GM19463 (cell line): ENCODE measurements at regions not wholly inside any gene's neighbourhood (a gene's known extent, or its start where the extent isn't known, plus 50 kb on each side); places are given as distances from the start of the nearest gene placed in this dataset.
A peak's percentile ranks its signal among the peaks of the same experiment; 100 is the strongest.
"Not testable (repeated sequence)": the region's sequence is repeated elsewhere in the genome, so short reads cannot be mapped to it uniquely, and the experiment has no call there.

ENCODE experiments used
- ATAC-seq: cut with Tn5 transposase; IDR thresholded peaks from one replicate; pipeline ENCODE4 v1.9.1; 2021; ENCODE audit warnings: mild to moderate bottlenecking, moderate library complexity; ENCODE audit not compliant: unreplicated experiment

DNA sequence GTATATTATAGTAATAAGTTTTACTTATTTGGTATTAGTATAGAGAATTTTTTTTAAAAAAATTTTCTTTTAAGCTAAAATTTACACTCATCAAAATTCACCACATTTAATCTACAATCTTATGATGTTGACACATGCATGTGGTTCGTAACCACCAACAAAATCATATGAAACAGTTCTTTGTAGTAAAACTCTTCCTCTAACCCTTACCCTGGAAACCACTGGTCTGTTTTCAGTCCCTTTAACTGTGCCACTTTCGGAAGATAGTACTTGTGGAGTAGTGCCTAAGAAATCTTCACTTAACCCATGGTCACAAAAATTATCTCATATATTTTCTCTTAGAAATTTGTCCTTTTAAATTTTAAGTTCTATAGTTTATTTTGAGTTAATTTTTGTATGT lies 1498.8 kb downstream of the MAT2B start:
- ATAC-seq = no peak

DNA sequence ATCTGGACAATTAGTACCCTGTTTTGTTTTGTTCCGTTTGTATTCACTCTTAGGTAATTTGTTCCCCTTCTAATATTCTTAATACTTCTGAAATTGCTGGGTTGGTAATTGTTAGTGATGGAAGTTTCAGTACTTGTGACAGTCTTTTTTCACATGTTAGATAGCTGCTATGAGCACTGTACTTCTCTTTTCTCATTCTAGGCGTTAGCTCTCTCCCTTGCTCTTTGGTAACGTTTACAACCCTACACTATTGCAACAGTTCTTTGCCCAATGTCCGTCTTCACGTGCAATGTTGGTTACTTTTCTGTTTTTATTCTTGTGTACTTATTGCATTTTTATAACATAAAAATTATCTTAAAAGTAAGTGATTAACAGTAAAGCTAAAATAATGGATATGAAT lies 1509.0 kb downstream of the MAT2B start:
- no peak for ATAC-seq

DNA sequence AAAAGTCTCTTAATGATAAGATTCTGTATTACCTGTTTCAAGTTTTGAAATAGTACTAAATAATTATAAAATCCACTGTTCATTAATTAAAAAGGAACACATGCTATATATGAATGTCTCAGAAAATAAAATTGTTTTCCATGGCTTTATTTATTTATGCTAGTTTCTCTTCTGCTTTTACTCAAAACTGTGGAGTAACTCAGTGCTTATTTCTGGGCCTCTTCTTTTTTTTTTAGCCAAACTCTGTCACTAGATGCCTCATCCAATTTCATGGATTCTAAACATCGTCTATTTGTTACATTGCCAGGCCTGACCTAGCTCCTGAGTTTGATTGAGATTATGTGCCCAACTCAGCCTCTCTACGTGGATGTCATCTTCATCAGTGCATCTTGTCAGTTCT lies 1509.7 kb downstream of the MAT2B start:
- no peak for ATAC-seq

DNA sequence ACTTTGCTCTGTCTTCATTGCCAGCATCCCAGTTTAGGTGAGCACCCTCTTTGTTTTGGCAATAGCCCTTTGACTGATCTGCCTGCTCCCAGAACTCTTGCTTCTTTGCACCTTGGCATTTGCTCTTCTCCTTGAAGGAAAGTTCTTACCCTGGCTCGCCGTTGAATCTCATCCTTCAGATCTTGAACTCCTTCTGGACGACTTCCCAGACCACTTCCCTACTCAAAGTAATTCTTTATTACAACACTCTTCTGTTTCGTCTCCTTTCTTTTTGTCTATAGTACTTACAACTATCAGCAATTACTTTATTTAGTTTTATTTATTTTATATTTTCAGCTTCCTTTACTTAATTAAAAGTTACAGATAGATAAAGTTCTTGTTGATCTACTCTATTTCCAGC lies 1510.1 kb downstream of the MAT2B start:
- ATAC-seq = no peak

DNA sequence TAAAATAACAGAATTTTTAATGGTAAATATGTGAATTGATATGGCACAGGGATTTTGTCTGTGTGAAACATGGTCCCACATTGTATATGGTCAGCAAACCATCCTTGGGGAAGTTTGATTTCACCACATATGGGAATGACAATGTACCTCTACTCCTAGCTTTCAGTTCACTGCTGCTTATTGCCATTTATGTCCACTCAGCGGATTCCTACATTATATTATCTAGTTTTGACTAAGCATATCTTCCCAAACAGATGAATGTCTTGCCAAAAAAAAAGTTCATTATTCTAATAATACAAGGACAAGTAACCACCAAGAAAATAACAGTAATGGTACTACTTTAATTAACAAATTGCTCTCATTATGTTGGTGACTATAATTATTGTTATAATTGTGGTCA lies 1521.6 kb downstream of the MAT2B start:
- ATAC-seq = no peak

DNA sequence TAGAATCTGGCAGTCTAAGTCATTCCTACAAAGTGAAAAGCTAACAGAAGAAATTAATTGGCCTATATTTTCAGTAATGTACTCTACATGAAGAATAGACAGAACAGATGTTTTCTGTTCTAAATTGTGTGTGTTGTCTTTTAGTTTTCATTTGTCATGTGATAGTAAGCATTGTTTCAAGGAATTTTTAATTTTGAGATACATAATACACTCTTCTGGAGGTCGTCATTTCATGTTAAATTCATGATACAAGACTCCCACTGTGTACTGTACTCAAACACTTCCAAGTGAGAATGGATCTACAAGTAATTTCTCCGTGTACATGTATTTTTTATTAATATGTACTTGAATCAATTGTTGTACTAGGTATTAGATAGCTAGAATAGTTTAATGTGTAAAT lies 1522.9 kb downstream of the MAT2B start:
- no peak for ATAC-seq

DNA sequence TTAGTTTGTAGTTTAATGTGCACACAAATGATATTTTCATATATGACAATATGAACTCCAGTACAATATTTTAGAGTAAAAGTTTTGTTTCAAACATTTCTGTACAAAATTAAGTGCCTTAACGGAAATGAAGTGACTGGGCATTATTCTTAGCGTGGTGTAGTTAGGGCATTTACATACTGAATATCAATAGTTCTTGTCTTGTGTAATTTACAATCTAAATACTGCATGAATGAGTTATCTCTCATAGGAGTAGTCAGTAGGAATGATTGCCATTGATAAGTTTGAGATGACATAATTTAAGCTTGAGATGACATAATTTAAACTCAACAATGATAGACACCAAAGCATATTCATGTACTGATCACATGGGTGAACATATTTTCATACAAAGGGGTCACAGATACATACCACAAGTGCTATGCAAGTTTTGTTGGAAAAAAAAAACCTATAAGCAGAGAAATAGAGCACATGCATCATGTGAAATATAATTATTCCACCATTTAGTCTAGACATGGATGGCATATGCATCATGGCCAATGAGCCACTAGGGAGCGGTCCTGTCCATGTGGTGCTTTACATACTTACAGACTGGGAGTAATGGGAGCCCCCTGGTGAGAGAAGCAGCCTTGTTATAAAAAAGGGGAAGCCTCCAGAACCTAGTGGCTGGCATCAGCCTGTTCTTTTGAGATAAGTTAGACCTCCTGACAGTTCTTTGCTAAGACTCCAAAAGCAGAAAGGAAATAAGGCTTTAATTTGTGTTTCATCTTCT lies 1523.9 kb downstream of the MAT2B start:
- ATAC-seq = peak; percentile 47

DNA sequence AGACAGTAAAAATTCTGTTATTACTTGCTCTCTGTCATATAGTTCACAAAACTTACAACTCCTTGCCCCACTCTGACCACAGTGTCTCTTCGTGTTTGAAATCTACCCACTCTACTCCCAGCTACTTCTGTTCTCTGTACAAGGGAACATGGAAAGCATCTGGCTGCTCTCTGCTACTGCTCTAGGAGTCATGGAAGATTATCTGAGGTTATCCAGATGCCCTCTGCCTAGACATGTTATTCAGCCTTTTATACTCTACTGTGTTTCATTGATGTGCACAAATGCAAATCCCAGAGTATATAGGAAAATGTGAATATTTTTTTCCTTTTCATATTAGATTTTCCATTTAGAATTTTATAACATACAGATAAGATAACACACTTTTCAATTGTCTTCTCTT lies 1525.6 kb downstream of the MAT2B start:
- no peak for ATAC-seq

DNA sequence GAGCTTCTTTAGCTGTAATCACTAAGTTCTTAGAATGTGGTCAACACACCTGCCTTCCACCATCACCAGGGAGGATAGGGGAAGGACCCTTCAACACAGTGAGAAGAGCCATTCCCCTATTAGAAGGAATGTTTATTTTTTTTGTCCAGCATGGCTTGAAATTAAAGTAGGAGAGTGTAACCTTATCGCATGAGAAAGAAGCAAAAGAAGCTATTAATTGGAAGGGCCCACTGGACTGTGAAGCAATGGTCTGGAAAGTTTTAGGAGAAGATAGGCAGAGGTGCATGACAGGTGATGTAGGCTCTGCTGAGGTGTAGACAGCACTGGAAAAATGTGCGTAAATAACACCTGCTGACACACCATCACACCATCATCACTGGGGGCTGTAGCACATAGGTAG lies 1526.0 kb downstream of the MAT2B start:
- ATAC-seq = no peak

DNA sequence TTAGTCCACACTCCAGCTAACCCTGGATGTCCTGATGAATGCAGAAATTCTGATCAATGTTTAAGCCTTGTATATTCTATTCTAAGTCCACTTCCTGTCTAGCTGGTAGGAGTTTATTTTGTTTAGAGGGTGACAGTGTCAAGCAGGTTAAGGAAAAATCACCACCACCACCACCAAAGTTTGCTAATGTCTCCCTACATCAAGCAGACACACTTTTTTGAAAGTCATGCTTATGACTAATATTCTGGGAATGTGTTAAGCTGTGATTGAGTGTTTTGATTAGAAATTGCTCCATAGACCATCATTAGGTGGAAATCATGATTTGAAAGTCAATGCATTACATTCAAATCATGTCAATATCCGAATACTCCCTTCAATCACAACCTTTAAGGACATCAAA lies 1530.1 kb downstream of the MAT2B start:
- ATAC-seq = no peak

DNA sequence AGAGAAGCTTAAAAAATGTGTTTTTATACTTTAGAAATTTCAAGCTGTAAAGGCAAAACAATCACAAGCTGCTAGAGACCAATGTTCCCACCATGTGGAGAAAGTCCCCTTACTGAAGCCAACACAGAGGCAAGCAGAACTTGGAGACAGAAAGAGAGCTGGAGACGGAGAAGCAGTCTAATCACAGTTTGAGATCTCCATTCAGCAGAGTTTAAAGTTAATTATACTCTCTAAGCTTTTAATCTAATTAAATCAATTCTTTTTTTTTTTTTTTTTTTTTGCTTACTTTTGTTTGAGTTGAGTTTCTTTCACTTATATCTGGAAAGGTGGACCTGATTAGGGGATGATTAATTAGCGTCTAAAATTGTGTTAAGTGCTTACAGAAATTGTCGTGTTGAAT lies 1534.3 kb downstream of the MAT2B start:
- ATAC-seq = no peak

DNA sequence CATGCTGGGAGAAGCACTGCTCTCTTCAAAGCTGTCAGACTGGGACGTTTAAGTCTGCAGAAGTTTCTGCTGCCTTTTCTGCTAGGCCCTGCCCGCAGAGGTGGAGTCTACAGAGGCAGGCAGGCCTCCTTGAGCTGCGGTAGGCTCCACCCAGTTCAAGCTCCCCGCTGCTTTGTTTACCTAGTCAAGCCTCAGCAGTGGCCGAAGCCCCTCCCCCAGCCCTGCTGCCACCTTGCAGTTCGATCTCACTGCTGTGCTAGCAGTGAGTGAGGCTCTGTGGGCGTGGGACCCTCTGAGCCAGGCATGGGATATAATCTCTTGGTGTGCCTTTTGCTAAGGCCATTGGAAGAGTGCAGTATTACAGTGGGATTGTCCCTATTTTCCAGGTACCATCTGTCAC lies 1540.5 kb downstream of the MAT2B start:
- not testable (repeated sequence) for ATAC-seq

DNA sequence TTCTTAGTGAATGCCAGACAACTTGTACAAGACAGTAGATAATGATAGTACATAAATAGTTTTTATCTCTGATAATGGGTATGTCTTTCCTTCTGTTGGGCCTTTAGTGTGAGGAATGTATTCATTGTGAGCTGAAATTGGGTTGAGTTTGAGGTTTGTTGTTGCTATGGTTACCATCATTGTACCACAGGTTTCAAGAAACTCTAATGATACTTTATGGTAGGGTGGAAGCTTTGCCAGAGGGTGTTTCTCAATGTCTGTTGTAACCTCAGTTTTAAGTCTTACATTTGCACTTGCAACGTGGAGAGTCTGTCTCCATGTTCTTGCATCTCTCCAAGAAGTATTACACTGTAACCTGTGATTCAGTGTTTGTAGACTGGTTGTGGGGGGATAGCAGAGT lies 1550.1 kb downstream of the MAT2B start:
- no peak for ATAC-seq

DNA sequence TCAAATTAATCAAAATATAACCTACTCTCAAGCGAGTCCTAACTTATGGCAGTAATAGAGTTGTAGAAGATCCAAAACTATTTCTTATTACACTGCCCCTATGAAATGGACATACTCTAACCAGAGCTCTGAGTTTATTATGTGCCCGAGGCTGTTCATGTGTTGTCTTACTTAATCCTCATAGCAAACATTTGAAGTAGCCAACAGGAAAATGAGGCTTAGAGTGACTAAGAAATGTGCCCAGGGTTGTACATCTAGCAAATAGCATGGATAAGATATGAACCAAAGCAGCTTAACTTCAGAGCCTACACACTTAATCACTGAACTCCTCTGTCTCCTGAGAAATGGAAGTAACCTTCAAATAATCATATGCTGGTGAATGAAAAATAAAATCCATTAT lies 1551.7 kb downstream of the MAT2B start:
- ATAC-seq = no peak

DNA sequence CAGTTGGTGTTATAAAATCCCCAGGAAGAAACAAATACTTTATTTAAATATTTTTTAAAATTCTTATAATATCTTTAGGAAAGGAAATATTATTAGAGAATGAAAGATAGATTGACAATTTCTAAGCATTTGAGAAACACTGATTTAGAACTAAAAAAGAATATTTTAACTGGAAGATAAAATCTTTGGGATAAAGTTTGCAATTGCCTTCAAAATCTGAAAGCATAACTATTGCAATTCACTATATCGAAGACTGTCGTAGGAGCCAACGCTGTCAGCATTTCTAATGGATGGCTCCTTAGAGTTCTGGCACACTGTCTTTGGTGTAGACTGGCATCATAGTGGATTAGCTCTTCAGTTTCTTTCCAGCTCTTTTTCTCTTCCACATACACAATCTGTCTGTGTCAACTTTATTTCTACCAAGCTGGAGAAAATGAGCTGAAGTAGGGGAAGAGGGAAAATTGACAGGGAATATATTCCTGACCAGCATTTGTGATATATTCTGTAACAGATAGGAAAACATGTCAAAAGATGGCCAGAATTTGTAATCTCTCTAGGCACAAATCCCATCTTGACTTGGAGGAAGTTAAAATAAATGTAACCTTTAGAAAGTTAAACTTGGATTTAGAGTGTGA lies 1561.4 kb downstream of the MAT2B start:
- ATAC-seq = no peak

DNA sequence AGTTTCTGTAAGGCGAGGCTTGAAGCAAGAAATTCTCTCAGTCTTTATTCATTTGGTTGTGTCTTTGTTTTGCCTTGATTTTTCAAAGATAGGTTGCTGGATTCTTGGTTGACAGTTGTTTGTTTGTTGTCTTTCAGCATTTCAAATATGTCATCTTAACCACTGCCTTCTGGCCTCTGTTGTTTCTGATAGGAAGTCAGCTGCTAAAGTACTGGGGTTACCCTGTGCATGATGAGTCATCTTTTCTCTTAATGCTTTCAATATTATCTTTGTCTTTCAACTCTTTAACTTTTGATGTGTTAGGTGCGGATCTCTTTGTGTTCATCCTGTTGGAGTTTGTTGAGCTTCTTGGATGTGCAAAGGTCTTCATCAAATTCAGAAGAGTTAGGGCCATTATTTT lies 1571.3 kb downstream of the MAT2B start:
- ATAC-seq = no peak

DNA sequence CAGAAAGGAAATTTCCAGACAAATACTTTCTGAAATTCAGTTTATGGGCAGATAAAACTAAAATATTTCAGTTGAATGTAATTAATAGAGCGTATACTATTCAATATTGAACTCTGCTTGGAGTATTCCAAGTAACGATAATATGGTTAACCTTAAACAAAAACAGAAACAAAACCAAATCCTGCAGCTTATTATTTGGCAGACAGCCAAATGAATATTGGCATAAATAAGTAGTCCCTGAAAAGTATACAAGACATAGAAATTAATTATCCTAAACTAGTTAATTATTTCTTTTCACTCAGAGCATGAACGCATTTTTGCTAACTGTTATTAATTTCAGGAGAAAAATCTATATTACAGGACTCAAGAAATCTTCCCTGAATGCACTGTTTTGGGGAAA lies 1574.0 kb downstream of the MAT2B start:
- no peak for ATAC-seq

DNA sequence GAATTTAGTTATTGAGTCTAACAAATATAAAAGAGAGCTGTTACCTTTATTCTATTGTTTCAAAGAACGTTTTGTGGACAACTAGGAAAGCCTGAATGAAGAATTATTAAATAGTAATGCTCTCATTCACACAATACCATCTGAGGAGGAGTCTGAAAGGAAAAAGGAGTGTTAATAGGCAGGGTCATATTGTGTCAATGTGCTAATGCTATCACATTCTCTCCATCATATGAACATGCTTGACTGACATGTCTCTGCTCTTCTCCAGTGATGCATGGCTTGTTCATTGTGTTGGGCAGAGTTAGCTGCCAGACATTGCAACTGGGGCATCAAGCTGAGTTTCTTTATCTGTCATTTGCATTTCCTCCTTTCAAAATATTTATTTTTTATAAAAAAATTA lies 1578.0 kb downstream of the MAT2B start:
- no peak for ATAC-seq

DNA sequence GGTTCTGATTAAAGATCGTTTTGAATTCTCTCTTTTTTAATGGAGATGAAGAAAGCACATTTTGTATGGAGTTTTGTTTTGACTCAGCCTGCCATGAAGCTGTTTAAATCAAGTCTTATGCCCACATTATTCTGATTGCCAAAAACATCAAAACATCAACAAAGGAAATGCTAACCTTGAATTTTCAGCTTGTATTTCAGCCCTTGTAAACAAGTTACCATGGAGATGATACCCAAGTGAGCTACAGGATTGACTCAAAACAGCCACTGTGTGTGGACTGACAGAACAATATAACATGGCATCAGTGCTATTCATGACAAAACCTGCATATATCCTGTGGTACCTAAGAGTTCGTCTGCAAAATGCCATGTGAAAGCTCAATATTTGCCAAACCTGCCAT lies 1581.0 kb downstream of the MAT2B start:
- no peak for ATAC-seq

DNA sequence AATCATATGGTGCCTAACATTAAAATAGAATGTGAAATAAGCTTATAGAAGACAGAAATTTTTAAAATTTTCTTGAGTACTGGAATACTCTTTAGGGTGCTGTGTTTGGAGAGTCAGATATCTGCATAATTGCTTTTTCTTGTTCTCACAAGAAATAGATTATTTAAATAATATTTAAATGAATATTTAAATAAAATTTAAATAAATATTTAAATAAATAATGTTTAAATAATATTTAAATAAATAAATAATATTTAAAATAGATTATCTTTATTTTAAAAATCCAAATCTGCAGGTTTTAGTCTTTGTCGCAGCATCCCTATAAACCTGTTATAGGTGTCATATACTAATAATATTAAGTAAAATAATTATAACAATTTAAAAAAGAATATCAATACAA lies 1589.4 kb downstream of the MAT2B start:
- ATAC-seq = no peak

DNA sequence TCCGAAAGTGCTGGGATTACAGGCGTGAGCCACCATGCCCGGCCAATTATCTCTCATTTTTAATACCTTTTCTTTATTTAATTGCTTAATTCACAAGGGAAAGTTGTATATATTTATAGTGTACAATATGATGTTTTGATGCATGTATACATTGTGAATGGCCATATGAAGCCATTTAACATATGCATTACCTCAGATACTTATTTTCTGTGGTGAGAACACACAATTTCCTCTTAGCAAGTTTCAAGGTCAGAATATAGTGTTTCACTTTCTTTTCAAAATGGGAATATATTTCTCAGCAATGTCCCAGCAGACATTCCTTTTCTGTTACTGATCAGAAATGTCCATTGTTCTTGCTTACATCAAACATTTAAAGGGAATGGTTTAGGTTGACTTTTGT lies 1596.3 kb downstream of the MAT2B start:
- ATAC-seq = no peak

DNA sequence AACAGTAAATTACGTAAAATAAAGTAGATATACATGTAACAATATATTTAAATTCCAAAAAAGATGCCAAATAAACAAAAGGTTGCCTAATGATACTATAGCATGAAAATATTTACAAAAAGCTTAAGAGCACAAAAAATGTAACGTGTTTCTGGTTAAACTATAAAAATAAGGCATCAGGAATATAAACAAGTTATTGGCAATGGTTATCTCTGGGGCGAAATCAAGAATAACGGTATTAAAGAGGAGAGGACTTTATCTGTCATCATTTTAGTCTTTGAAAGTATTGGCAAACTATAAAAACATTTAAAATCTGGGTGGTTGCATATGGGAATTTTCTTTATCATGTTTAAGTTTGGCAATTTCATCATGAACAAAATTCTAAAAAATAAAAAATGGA lies 1599.2 kb downstream of the MAT2B start:
- no peak for ATAC-seq

DNA sequence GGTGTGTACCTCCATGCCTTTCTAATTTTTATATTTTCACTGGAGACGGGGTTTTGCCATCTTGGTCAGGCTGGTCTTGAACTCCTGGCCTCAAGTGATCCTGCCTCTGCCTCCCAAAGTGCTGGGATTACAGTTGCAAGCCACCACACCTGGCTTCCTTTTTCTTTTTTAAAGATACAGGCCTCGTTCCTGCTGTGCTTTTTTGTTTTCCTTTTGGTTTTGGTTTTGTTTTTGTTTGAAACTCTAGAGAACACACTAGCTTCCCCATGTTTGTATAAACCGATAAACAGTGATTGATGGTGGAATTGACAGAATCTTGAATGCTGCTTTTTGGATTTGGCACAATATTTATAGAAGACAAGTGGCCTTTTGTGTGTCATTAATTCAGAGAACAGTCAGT lies 1603.4 kb downstream of the MAT2B start:
- ATAC-seq = no peak
